ENCODE measurements at regions not wholly inside any gene's neighbourhood (a gene's known extent, or its start where the extent isn't known, plus 50 kb on each side); places are given as distances from the start of the nearest gene placed in this dataset.

DNA sequence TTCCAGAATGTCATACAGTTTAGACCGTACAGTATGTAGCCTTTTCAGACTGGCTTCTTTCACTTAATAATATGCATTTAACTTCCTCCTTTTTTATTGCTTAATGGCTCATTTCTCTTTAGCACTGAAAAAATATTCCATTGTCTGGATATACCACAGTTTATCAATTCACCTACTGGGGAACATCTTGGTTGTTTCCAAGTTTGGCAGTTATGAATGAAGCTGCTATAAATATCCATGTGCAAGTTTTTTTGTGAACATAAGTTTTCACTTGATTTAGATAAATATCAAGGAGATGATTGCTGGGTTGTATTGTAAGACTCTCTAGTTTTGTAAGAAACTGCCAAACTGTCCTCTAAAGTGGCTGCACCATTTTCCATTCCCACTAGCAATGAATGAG is 375.5 kb downstream of the PCDH18 start:
- TF ChIP-seq, protein P1, sequence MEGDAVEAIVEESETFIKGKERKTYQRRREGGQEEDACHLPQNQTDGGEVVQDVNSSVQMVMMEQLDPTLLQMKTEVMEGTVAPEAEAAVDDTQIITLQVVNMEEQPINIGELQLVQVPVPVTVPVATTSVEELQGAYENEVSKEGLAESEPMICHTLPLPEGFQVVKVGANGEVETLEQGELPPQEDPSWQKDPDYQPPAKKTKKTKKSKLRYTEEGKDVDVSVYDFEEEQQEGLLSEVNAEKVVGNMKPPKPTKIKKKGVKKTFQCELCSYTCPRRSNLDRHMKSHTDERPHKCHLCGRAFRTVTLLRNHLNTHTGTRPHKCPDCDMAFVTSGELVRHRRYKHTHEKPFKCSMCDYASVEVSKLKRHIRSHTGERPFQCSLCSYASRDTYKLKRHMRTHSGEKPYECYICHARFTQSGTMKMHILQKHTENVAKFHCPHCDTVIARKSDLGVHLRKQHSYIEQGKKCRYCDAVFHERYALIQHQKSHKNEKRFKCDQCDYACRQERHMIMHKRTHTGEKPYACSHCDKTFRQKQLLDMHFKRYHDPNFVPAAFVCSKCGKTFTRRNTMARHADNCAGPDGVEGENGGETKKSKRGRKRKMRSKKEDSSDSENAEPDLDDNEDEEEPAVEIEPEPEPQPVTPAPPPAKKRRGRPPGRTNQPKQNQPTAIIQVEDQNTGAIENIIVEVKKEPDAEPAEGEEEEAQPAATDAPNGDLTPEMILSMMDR (IDR thresholded peaks at IDR 0.05): no peak
- TF ChIP-seq POLR2A (IDR thresholded peaks at IDR 0.05): no peak
